ENCODE measurements at regions not wholly inside any gene's neighbourhood (a gene's known extent, or its start where the extent isn't known, plus 50 kb on each side); places are given as distances from the start of the nearest gene placed in this dataset.

- TF ChIP-seq, protein P1, sequence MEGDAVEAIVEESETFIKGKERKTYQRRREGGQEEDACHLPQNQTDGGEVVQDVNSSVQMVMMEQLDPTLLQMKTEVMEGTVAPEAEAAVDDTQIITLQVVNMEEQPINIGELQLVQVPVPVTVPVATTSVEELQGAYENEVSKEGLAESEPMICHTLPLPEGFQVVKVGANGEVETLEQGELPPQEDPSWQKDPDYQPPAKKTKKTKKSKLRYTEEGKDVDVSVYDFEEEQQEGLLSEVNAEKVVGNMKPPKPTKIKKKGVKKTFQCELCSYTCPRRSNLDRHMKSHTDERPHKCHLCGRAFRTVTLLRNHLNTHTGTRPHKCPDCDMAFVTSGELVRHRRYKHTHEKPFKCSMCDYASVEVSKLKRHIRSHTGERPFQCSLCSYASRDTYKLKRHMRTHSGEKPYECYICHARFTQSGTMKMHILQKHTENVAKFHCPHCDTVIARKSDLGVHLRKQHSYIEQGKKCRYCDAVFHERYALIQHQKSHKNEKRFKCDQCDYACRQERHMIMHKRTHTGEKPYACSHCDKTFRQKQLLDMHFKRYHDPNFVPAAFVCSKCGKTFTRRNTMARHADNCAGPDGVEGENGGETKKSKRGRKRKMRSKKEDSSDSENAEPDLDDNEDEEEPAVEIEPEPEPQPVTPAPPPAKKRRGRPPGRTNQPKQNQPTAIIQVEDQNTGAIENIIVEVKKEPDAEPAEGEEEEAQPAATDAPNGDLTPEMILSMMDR (IDR thresholded peaks at IDR 0.05): no peak
- no peak for TF ChIP-seq POLR2A (IDR thresholded peaks at IDR 0.05)
These were observed 825.2 kb downstream of the SLITRK1 start for GRCh38 chr13:83057119-83057518.
